ENCODE measurements at regions not wholly inside any gene's neighbourhood (a gene's known extent, or its start where the extent isn't known, plus 50 kb on each side); places are given as distances from the start of the nearest gene placed in this dataset.

DNA sequence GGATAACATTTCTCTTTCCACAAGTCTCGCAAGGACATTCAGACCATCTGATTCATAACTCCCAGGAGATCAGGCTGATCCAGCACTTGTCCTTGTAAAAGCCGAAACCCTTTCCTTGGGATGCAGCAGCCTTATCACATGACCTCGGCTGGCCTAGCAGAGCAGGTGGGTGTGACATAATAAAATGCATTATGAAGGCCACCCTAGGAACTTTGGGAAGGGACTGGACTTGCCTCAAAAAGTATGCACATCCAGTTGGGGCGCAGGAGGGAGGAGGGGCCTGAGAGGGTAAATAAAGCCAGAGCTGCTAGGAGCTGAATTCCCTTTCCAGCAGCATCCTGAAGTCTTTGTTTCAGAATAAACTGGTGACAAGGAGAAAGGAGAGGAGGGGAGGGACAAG lies 260.8 kb downstream of the SNX13 start:
- TF ChIP-seq, protein P1, sequence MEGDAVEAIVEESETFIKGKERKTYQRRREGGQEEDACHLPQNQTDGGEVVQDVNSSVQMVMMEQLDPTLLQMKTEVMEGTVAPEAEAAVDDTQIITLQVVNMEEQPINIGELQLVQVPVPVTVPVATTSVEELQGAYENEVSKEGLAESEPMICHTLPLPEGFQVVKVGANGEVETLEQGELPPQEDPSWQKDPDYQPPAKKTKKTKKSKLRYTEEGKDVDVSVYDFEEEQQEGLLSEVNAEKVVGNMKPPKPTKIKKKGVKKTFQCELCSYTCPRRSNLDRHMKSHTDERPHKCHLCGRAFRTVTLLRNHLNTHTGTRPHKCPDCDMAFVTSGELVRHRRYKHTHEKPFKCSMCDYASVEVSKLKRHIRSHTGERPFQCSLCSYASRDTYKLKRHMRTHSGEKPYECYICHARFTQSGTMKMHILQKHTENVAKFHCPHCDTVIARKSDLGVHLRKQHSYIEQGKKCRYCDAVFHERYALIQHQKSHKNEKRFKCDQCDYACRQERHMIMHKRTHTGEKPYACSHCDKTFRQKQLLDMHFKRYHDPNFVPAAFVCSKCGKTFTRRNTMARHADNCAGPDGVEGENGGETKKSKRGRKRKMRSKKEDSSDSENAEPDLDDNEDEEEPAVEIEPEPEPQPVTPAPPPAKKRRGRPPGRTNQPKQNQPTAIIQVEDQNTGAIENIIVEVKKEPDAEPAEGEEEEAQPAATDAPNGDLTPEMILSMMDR (IDR thresholded peaks at IDR 0.05; ENCODE audit: insufficient read depth, low read length, poor library complexity, severe bottlenecking), result no peak
- no peak for TF ChIP-seq EZH2phosphoT487 (conservative IDR thresholded peaks at IDR 0.05; ENCODE audit: low read length)
